Stimulated activated CD8-positive, alpha-beta memory T cell treated with anti-CD3 and anti-CD28 coated beads, Interleukin-15, amount 100 ng/mL, for 24 hours (primary cell): ENCODE measurements at regions not wholly inside any gene's neighbourhood (a gene's known extent, or its start where the extent isn't known, plus 50 kb on each side); places are given as distances from the start of the nearest gene placed in this dataset.
"Not testable (repeated sequence)": the region's sequence is repeated elsewhere in the genome, so short reads cannot be mapped to it uniquely, and the experiment has no call there.

ENCODE experiments used
- DNase-seq: peaks from one replicate; pipeline ENCODE4 v3.0.0-alpha.2; 2020; ENCODE audit warnings: low read depth

DNA sequence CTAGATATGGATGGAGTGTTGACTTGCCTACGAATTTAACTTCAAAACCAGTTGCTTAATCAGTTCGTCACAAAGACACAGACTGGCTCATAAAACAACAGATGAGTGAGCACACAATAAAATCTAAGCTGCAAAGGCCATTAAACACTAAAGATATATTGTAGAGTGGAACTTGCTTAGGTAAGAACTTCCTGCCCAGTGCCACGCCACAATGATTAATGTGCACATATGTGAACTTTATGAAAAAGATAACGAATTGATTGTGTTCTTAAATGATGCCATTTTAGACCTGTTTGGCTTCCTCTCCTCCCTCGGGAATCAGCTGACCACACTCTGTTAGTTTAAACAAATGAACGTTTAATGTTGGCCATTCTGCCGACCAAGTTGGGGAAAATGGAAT, 2031.3 kb upstream of the CELF4 start:
- DNase-seq = no peak

GRCh38 chr18:39596221-39596620, 2030.6 kb upstream of the CELF4 start:
- no peak for DNase-seq

DNA sequence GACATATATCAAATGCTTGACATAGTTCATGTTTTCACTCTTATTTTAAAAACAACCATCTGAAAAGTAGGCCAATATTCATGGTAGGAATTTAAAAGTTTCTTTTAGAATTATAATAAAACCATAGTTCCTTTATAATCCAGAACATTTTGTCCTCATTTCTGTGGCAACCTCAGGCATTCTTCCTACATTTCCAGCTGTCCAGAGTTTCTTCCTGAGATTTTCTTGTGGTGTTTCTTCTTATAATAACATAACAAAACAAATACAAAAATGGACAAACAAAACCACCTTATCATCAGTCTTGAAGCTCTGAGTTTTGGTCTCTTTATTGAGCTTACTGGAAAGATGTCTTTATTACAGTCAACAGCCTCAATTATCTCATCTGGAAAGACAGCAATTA, 2028.6 kb upstream of the CELF4 start:
- no peak for DNase-seq

DNA sequence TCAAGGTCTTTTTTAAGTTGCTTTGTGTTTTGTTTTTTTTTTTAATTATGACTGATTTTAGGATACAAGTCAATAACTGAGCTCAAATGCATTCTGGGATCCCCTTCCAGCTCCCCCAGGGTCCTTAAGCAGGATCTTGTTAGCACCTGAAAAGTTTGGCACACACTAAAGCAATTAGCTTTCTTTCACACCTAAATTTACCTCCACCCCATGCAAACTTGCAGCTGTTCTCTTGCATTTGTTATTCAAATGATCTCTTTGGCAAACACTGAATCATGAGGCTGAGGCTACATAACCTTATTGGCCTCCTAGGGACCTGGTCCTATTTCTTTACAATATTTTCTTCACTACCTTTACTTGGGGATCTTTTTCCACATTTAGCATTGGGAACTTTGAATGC, 2026.1 kb upstream of the CELF4 start:
- DNase-seq = no peak

- no peak for DNase-seq
Observed at GRCh38 chr18:39589496-39589895, 2023.9 kb upstream of the CELF4 start.

GRCh38 chr18:39587586-39587985, 2022.0 kb upstream of the CELF4 start:
- DNase-seq = no peak

DNA sequence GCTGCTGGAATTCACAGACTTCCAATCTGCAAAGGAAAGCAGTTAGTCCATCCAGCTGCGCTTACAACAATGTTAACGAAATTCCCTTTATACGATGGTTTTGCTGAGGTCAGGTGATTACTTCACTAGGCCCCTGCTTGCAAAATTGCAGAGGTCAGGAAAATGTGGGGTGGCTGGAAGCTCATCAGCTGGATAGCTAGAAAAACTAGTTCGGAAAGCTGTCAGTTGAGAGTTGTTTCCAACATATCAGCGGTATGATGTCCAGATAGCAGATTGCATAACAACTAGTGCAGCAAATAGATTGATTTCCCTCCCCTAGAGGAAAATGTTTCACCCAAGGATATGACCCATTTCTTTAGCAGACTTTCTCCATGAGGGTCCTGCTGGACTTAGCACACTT, 2021.1 kb upstream of the CELF4 start:
- DNase-seq = no peak

- DNase-seq = no peak
Observed at GRCh38 chr18:39574897-39575296, 2009.3 kb upstream of the CELF4 start.

GRCh38 chr18:39571511-39571910, 2005.9 kb upstream of the CELF4 start:
- DNase-seq = no peak

- not testable (repeated sequence) for DNase-seq
Observed at GRCh38 chr18:39565551-39566230, 2000.1 kb upstream of the CELF4 start.

DNA sequence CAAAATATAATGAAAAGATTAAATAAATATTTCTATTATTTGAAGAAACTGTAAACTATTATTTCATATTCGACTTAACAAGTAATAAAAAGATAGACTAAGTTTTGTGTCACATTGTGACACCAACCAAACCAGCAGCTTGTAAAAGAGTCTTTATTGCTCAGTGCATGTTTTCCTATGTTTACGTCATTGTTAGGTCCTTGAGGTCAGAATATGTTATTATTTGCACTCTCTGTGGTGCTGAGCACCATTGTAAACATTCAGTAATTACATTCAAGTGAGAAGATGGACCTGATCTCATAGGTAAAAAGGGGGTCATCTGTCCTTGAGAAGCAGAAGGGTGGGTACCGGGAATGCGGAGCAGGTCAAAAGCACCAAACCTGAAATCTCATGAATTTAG, 1999.1 kb upstream of the CELF4 start:
- no peak for DNase-seq

DNA sequence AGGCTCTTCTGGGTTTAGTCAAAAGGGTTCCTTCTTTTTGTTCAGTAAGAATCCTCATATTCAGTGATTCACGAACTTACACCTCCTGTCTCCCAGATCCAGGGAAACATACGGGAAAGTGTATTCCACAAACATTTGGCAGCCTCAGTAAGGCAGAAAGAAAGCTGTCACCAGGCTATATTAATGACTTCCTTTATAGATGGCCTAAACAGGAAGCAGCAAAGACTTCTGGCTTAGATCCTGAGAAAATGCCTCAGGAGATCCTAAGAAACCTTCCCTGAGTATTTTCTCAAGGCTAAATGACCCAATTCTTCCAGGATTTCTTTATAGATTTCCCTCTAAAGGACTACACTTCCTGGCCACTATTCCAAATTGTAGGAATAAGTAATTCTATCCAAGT, 1995.5 kb upstream of the CELF4 start:
- DNase-seq = no peak

DNA sequence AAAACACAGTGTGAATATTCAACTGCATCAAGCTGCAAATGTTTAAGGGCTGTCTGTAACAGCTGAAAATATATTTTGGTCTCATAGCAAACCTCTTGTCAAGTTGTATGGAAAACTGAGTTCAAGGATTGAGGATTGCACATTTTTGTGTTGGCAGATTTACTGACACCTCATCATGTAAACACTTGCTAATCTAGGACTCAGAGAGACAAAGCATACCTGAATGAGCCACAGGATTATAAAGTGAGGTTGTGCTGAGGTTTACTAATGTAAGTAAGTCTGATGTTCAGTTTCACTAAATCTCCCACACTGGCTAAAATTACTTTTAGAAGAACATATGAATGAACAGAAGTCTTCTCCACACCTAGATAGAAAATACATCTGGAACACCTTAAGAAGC, 1993.1 kb upstream of the CELF4 start:
- DNase-seq = no peak

GRCh38 chr18:39555496-39555895, 1989.9 kb upstream of the CELF4 start:
- DNase-seq = no peak

- no peak for DNase-seq
Observed at GRCh38 chr18:39550701-39551100, 1985.1 kb upstream of the CELF4 start.

GRCh38 chr18:39549144-39549543, 1983.5 kb upstream of the CELF4 start:
- DNase-seq = no peak

- no peak for DNase-seq
Observed at GRCh38 chr18:39531659-39532058, 1966.1 kb upstream of the CELF4 start.

- DNase-seq = no peak
Observed at GRCh38 chr18:39529358-39529757, 1963.8 kb upstream of the CELF4 start.

GRCh38 chr18:39527465-39527864, 1961.9 kb upstream of the CELF4 start:
- no peak for DNase-seq

DNA sequence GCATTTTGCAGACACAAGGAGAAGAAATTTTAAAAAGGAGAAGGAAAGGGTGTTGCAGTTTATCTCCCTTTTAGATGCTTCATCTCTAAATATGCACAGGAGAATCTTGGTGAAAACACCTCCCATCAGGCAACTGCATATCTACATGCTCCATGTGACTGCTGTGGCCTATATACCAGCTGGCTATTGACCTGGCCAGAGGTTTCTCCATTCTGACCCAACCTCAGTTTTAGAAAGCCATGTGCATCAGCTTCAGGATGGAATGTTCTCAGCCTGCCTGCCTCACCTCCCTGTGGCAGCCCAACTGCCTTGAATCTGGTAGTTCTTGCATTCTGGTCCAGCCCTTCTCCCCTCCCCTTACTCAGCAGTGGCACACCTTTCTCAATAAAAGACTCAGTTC, 1958.8 kb upstream of the CELF4 start:
- no peak for DNase-seq

- no peak for DNase-seq
Observed at GRCh38 chr18:39523281-39523680, 1957.7 kb upstream of the CELF4 start.

DNA sequence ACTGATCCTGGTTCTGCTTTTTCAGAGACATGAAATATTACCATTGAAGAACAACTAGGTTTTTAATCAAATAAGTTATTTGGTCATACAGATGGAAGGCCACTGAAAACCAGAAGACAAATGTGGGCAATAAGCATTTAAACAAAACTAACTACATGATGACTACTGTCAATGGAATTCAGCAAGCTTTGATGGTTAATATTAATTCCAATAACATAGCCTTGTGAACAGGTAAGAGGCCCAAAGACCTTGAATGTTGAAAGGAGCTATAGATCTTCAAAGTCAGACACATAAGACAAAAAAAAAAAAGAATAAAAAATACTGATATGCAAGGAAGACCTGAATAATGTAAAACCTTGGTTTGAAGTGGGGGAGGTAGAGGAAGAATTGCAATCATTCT, 1955.6 kb upstream of the CELF4 start:
- DNase-seq = no peak

DNA sequence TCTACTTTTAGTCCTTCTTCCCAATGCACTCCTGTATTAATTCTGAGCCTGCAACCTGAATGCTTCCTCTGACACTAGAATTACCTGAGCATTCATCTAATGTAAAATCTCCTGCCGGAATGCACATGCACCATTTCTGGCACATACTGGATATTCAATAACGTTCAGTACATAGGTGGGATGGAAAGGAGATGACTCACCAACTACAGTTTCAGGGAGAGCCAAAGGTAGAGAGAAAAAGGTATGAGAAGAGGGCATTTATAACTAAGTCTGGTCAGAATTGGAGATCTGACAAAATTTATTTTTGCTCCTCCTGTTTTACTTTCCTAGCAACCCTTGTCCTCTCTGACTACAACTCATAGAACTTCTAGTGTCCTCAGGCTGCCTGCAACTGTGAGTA, 1954.1 kb upstream of the CELF4 start:
- no peak for DNase-seq

GRCh38 chr18:39515299-39515698, 1949.7 kb upstream of the CELF4 start:
- no peak for DNase-seq

DNA sequence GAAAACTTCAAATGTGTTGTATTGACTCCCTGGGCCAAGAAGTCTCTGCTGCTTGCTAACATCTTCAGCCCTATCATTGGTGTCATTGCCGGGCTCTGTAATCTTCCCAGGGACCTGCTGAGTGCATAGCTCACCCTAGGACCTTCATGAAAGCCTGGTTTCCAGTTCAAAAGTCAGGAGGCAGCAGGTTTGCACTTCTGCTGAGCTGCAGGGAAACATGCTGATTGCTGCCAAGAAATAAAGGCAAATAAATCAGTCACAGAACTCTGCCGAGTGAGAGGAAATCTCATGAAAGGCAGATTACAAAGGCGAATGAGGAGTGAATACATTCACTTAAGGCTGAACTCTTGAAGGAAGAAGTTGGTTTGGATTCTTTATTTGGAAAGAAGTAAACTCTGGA, 1947.6 kb upstream of the CELF4 start:
- no peak for DNase-seq
